ENCODE measurements at regions not wholly inside any gene's neighbourhood (a gene's known extent, or its start where the extent isn't known, plus 50 kb on each side); places are given as distances from the start of the nearest gene placed in this dataset.

- TF ChIP-seq REST (IDR thresholded peaks at IDR 0.05; ENCODE audit: borderline replicate concordance) (no peak), REST (CRISPR knock-in tag; IDR thresholded peaks at IDR 0.05; ENCODE audit: low read depth) (no peak)
These were observed 245.9 kb upstream of the HSF2 start (continued) for GRCh38 chr6:122153557-122153956.

- no TSS peak for BruUV-seq (replicated peaks)
- no peak for FAIRE-seq
- no peak for DNase-seq (ENCODE audit: extremely low read depth in 1 of 4, low spot score in 3 of 4)
- H3K9me3 ChIP-seq (replicated peaks; ENCODE audit: control insufficient read depth, insufficient read depth, low read depth, low read length), result no peaks in the 10 kb centered on the region
- H3K27me3 ChIP-seq (ENCODE audit: control insufficient read depth in 2 of 2, insufficient read depth in 2 of 2, low read length in 2 of 2), result no peaks in the 10 kb centered on the region
- no peak overlapping the region for H3K4me2 ChIP-seq (ENCODE audit: insufficient read depth, low read length)
- intact Hi-C loops (cut with micrococcal nuclease) (no loop called here), in situ Hi-C loops (cut with MboI) (no loop called here)
- ATAC-seq, result no peak
- ChIA-PET POLR2A (no interaction called here), CTCF (ENCODE audit: low intra/inter-chr PET ratio) (no interaction called here)
- no peaks in the 10 kb centered on the region for H3K9me1 ChIP-seq (ENCODE audit: control insufficient read depth, insufficient read depth, low read length)
- 0% methylated on average over 1 of the region's 1 CpG for WGBS (ENCODE audit: insufficient coverage, low coverage, missing lambda C conversion rate)
- H3K79me2 ChIP-seq (ENCODE audit: control insufficient read depth, insufficient read depth, low read length), result no peaks in the 10 kb centered on the region
- H3K4me3 ChIP-seq, result no peak overlapping the region
- no peak overlapping the region for H2AFZ ChIP-seq (ENCODE audit: low read depth, low read length)
- no peaks in the 10 kb centered on the region for H3K36me3 ChIP-seq (ENCODE audit: control insufficient read depth, insufficient read depth, low read length)
- no peaks in the 10 kb centered on the region for H3K4me1 ChIP-seq (replicated peaks in 1 of 2; ENCODE audit: control insufficient read depth in 2 of 2, insufficient read depth in 2 of 2, low read length in 2 of 2)
- H3K27ac ChIP-seq (ENCODE audit: extremely low read depth, low read depth, low read length), result no peak overlapping the region
- no peaks in the 10 kb centered on the region for H4K20me1 ChIP-seq (replicated peaks; ENCODE audit: control insufficient read depth, insufficient read depth, low read length)
- no peak overlapping the region for H3K9ac ChIP-seq (ENCODE audit: insufficient read depth in 1 of 2, low read depth in 2 of 2, low read length in 2 of 2)
- no peak for TF ChIP-seq TAF15 (IDR thresholded peaks at IDR 0.05; ENCODE audit: low read depth, low read length)
- no peak for TF ChIP-seq POLR2G (IDR thresholded peaks at IDR 0.05; ENCODE audit: low read depth, low read length)
- TF ChIP-seq NCOR1 (IDR thresholded peaks at IDR 0.05), result no peak
- TF ChIP-seq HCFC1 (IDR thresholded peaks at IDR 0.05; ENCODE audit: low read depth, low read length), result no peak
- TF ChIP-seq PHB (CRISPR knock-in tag; IDR thresholded peaks at IDR 0.05), result no peak
- no peak for TF ChIP-seq NKRF (IDR thresholded peaks at IDR 0.05; ENCODE audit: borderline replicate concordance)
- no peak for TF ChIP-seq ZNF717 (CRISPR knock-in tag; IDR thresholded peaks at IDR 0.05)
- TF ChIP-seq ZBTB7A (IDR thresholded peaks at IDR 0.05; ENCODE audit: borderline replicate concordance, control insufficient read depth, low read depth, low read length), result no peak
- no peak for TF ChIP-seq ATF3 (IDR thresholded peaks at IDR 0.05)
- no peak for TF ChIP-seq ATF3 (CRISPR knock-in tag; conservative IDR thresholded peaks at IDR 0.05)
- TF ChIP-seq NBN (IDR thresholded peaks at IDR 0.05; ENCODE audit: low read depth), result no peak
These were observed 245.3 kb upstream of the HSF2 start for GRCh38 chr6:122154155-122154554.

All from K562 (cell line).